HL-60 (cell line): ENCODE measurements at regions not wholly inside any gene's neighbourhood (a gene's known extent, or its start where the extent isn't known, plus 50 kb on each side); places are given as distances from the start of the nearest gene placed in this dataset.

Experiments used
- POLR2AphosphoS5 ChIP-seq: IDR thresholded peaks from 2 replicates; pipeline ENCODE4 v1.6.1; 2012; ENCODE audit warnings: low read depth
- TF ChIP-seq, protein P1 (sequence below): IDR thresholded peaks from one replicate; pipeline ENCODE4 v1.5.1; 2011; ENCODE audit warnings: low read length, control low read depth, inconsistent platforms; ENCODE audit not compliant: insufficient read depth

DNA sequence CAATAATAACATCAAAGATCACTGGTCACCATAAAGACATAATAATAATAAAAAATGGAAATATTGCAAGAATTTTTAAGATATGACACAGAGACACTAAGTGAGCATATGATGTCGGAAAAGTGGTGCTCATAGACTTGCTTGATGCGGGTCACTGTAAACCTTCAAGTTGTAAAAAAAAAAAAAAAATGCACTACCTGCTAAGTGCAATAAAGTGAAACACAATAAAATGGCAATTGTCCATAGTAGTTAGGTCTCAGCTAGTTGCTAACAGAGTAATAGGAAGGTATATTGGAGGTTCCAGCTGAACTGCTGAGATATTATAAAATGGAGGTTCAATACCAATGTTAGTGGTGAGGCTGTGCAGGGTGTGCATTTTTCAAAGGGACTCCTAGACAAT lies 146.6 kb upstream of the MRPS22 start:
- TF ChIP-seq, protein P1, sequence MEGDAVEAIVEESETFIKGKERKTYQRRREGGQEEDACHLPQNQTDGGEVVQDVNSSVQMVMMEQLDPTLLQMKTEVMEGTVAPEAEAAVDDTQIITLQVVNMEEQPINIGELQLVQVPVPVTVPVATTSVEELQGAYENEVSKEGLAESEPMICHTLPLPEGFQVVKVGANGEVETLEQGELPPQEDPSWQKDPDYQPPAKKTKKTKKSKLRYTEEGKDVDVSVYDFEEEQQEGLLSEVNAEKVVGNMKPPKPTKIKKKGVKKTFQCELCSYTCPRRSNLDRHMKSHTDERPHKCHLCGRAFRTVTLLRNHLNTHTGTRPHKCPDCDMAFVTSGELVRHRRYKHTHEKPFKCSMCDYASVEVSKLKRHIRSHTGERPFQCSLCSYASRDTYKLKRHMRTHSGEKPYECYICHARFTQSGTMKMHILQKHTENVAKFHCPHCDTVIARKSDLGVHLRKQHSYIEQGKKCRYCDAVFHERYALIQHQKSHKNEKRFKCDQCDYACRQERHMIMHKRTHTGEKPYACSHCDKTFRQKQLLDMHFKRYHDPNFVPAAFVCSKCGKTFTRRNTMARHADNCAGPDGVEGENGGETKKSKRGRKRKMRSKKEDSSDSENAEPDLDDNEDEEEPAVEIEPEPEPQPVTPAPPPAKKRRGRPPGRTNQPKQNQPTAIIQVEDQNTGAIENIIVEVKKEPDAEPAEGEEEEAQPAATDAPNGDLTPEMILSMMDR = no peak
- TF ChIP-seq POLR2AphosphoS5 = no peak
